Uterus (tissue), 3 donors: ENCODE measurements at regions not wholly inside any gene's neighbourhood (a gene's known extent, or its start where the extent isn't known, plus 50 kb on each side); places are given as distances from the start of the nearest gene placed in this dataset.
"Not testable (repeated sequence)": the region's sequence is repeated elsewhere in the genome, so short reads cannot be mapped to it uniquely, and the experiment has no call there.

Source experiments
- DNase-seq, 2 donors: peaks; one replicate each; pipeline ENCODE4 v3.0.0-alpha.2; 2019 to 2020
- H3K27ac ChIP-seq, 2 donors: fragments of 200-600 bp; sonication (generic); 1 replicate in 1 of 2; 2 replicates in 1 of 2; pipeline ENCODE4 v1.5.1; 2016 to 2018
- H3K27me3 ChIP-seq, 2 donors: fragments of 200-600 bp; sonication (generic); one replicate each; pipeline ENCODE4 v1.5.1; 2018 to 2019; ENCODE audit warnings: control low read depth in 1 of 2
- H3K36me3 ChIP-seq, 2 donors: fragments of 200-600 bp; sonication (generic); one replicate each; pipeline ENCODE4 v1.5.1; 2019; ENCODE audit warnings: control low read depth in 1 of 2
- H3K4me1 ChIP-seq, 2 donors: fragments of 200-600 bp; sonication (generic); one replicate each; pipeline ENCODE4 v1.5.1; 2018 to 2019; ENCODE audit warnings: control low read depth in 1 of 2
- H3K4me3 ChIP-seq, 2 donors: fragments of 200-600 bp; sonication (generic); 1 replicate in 1 of 2; 2 replicates in 1 of 2; pipeline ENCODE4 v1.5.1; 2018 to 2019; ENCODE audit warnings: mild to moderate bottlenecking in 1 of 2
- H3K9me3 ChIP-seq, 2 donors: fragments of 200-600 bp; sonication (generic); one replicate each; pipeline ENCODE4 v1.5.1; 2019; ENCODE audit warnings: control low read depth in 1 of 2
- POLR2A ChIP-seq, 2 donors: fragments of 450-650 bp; IDR thresholded peaks; one replicate each; pipeline ENCODE4 v1.6.1; 2016; ENCODE audit warnings: antibody characterized with exemption in 2 of 2, mild to moderate bottlenecking in 1 of 2, moderate library complexity in 1 of 2
- intact Hi-C: fragments of 100-400 bp; cut with DNase I; formaldehyde crosslinking; loops from one replicate; pipeline ENCODE4 v1.15.1; 2023; ENCODE audit warnings: low total_unique reads
- TF ChIP-seq, protein P1 (sequence below), 4 experiments: fragments of 200-600 bp in 2 of 4; fragments of 450-650 bp in 2 of 4; sonication (generic) in 2 of 4; IDR thresholded peaks; one replicate each; pipeline ENCODE4 v1.5.1; 2016 to 2019; ENCODE audit warnings: antibody characterized with exemption in 4 of 4, mild to moderate bottlenecking in 2 of 4, moderate library complexity in 1 of 4
- donor health status: DM: yes; HTN: yes; CAD: no.

DNA sequence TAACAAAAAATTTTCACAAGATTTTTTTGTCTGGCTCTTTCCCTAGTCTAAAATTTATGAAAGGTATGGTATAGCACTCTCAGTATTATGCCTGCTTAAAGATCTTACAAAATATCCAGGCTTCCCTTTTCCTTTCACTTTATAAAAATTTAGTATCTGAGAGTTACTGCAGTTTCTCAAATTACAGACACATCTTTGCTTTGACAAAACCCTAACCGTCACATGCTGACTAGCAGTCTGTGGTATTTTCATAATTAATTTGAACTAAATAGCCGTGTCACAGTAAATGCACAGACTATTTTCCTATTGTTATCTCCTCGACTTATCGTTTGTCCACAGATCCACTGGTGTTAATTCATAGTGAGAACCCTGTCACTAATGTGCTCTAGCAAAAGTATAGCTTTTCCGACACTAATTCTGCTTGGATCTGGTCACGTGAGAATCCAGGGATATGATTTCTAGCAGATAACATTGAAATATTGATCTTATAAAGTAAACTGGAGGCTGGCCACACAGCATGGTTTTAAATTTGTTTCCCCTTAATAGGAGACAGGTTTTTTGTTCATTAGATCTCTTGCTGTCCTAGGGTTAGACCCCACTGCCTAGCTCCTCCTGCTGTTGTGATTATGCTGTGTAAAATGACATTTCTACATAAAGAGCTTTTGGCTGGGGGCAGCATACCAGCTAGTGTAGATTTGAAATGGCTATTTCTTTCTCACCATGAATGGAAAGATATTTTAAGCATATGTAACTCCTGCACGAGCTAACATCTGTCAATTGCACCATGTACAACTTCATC lies 340.6 kb upstream of the SASH1 start:
- no peak for TF ChIP-seq POLR2A (IDR thresholded peaks at IDR 0.05)
- Histone ChIP-seq H3K27ac (no peak overlapping the region), H3K36me3 (no peaks in the 10 kb centered on the region), H3K4me1 (no peaks in the 10 kb centered on the region), H3K27me3 (no peaks in the 10 kb centered on the region), H3K4me3 (no peak overlapping the region), H3K9me3 (no peaks in the 10 kb centered on the region)
- no peak for DNase-seq
- intact Hi-C loops, result no loop called here

DNA sequence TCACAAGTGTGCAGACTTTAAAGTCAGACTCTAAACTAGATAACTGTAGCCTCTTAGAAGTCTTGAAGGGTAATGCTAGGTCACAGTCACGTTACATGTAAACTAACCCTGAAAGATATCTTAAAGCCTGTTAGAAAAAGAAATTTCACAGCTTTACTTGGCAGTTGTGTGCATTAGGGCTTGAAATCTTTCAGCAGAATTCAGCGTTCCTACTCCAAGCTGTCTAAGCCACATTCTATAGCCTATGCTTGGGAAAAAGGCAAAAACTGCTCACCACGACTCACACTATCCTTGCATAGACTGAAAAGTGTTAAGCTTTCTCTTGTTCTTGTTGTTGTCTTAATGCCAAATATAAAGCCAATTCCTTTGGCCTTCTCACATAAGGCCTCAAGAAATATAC lies 338.0 kb upstream of the SASH1 start:
- Histone ChIP-seq H3K9me3 (no peaks in the 10 kb centered on the region), H3K4me1 (no peaks in the 10 kb centered on the region), H3K27me3 (no peaks in the 10 kb centered on the region), H3K27ac (no peak overlapping the region), H3K36me3 (no peaks in the 10 kb centered on the region), H3K4me3 (no peak overlapping the region)
- no peak for DNase-seq
- intact Hi-C loops, result no loop called here
- TF ChIP-seq, protein P1, sequence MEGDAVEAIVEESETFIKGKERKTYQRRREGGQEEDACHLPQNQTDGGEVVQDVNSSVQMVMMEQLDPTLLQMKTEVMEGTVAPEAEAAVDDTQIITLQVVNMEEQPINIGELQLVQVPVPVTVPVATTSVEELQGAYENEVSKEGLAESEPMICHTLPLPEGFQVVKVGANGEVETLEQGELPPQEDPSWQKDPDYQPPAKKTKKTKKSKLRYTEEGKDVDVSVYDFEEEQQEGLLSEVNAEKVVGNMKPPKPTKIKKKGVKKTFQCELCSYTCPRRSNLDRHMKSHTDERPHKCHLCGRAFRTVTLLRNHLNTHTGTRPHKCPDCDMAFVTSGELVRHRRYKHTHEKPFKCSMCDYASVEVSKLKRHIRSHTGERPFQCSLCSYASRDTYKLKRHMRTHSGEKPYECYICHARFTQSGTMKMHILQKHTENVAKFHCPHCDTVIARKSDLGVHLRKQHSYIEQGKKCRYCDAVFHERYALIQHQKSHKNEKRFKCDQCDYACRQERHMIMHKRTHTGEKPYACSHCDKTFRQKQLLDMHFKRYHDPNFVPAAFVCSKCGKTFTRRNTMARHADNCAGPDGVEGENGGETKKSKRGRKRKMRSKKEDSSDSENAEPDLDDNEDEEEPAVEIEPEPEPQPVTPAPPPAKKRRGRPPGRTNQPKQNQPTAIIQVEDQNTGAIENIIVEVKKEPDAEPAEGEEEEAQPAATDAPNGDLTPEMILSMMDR (IDR thresholded peaks at IDR 0.05), result no peak
- TF ChIP-seq POLR2A (IDR thresholded peaks at IDR 0.05), result no peak

DNA sequence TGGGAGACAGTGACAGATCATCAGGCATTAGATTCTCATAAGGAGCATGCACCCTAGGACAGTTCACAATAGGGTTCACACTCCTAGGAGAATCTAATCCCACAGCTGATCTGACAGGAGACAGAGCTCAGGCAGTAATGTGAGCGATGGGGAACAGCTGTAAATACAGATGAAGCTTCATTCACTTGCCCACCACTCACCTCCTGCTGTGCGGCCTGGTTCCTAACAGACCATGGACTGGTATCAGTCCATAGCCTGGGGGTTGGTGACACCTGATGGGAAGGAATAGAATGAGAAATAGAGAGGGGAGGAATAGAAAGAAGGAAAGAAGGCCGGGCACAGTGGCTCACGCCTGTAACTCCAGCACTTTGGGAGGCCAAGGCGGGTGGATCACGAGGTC lies 336.8 kb upstream of the SASH1 start:
- Histone ChIP-seq H3K27ac (no peak overlapping the region), H3K4me3 (no peak overlapping the region), H3K4me1 (no peaks in the 10 kb centered on the region), H3K27me3 (no peaks in the 10 kb centered on the region), H3K9me3 (no peaks in the 10 kb centered on the region), H3K36me3 (no peaks in the 10 kb centered on the region)
- intact Hi-C loops, result no loop called here
- TF ChIP-seq, protein P1 (IDR thresholded peaks at IDR 0.05), result no peak
- no peak for TF ChIP-seq POLR2A (IDR thresholded peaks at IDR 0.05)
- DNase-seq, result no peak

DNA sequence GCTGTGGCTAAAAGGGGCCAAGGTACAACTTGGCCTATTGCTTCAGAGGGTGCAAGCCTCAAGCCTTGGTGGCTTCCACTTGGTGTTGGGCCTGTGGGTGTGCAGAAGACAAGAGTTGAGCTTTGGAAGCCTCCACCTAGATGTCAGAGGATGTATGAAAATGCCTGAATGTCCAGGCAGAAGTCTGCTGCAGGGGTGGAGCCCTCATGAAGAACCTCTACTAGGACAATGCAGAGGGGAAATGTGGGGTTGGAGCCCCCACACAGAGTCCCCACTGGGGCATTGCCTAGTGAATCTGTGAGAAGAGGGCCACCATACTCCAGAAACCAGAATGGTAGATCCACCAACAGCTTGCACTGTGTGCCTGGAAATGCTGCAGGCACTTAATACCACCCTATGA lies 332.1 kb upstream of the SASH1 start:
- DNase-seq, H3K36me3 ChIP-seq: not testable (repeated sequence)

DNA sequence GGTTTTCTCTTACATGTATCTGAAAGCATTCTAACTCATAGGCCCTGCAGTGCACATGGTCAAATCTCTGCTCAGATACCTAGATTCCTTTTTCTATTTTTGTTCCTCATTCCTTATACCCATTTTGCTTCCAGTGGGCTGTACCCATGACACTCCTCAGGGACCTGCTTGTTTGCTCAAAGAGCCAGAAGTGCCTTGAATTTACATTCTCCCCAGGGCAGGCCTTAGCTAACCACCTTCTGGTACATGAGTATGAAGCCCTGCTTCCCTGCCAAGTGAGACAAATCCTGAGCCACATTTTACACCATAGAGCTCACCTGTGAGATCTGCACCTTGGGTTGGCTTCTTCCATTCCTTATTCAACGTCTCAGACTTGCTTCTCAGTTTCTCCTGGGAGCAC lies 326.6 kb upstream of the SASH1 start:
- no peaks in the 10 kb centered on the region for H3K36me3 ChIP-seq
- H3K4me1 ChIP-seq, result no peaks in the 10 kb centered on the region
- H3K27ac ChIP-seq, result no peak overlapping the region
- DNase-seq, result no peak
- no peaks in the 10 kb centered on the region for H3K27me3 ChIP-seq
- intact Hi-C loops, result no loop called here
- no peaks in the 10 kb centered on the region for H3K9me3 ChIP-seq
- no peak overlapping the region for H3K4me3 ChIP-seq
- no peak for TF ChIP-seq POLR2A (IDR thresholded peaks at IDR 0.05)
- TF ChIP-seq, protein P1 (IDR thresholded peaks at IDR 0.05), result no peak

More for the DNA sequence above, 332.1 kb upstream of the SASH1 start:
- intact Hi-C loops, H3K27ac ChIP-seq, H3K27me3 ChIP-seq, H3K4me1 ChIP-seq, H3K9me3 ChIP-seq, H3K4me3 ChIP-seq: not testable (repeated sequence)

DNA sequence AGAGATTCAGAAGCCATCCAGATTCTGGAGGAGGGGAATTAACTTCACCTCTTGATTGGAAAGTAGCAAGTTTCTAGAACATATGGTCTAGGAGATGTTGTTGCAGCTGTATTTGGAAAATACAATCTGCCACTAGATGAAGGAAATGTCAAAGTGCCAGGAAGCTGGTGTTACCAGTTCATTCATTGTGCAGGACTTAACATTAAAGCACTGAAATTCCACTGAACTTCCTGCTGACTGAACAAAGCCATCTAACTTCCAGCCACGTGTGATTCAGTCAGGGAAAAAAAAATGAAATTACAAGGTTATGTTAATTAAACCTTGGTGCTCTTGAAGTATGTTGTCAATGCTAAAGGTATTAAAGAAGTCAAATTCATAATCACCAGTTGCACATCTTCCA lies 321.5 kb upstream of the SASH1 start:
- H3K36me3 ChIP-seq, result no peaks in the 10 kb centered on the region
- H3K9me3 ChIP-seq, result no peaks in the 10 kb centered on the region
- no peak for TF ChIP-seq POLR2A (IDR thresholded peaks at IDR 0.05)
- TF ChIP-seq, protein P1 (IDR thresholded peaks at IDR 0.05), result no peak
- DNase-seq, result no peak
- intact Hi-C loops, result no loop called here
- no peak overlapping the region for H3K4me3 ChIP-seq
- H3K27me3 ChIP-seq, result no peaks in the 10 kb centered on the region
- no peaks in the 10 kb centered on the region for H3K4me1 ChIP-seq
- H3K27ac ChIP-seq, result no peak overlapping the region
